NCI-H2227 (cell line): ENCODE measurements at regions not wholly inside any gene's neighbourhood (a gene's known extent, or its start where the extent isn't known, plus 50 kb on each side); places are given as distances from the start of the nearest gene placed in this dataset.
A peak's percentile ranks its signal among the peaks of the same experiment; 100 is the strongest.
"Not testable (repeated sequence)": the region's sequence is repeated elsewhere in the genome, so short reads cannot be mapped to it uniquely, and the experiment has no call there.

Experiments used
- DNase-seq: peaks from one replicate; lab custom pipeline; 2025; ENCODE audit not compliant: unreplicated experiment; lab: John Stamatoyannopoulos, UW

DNA sequence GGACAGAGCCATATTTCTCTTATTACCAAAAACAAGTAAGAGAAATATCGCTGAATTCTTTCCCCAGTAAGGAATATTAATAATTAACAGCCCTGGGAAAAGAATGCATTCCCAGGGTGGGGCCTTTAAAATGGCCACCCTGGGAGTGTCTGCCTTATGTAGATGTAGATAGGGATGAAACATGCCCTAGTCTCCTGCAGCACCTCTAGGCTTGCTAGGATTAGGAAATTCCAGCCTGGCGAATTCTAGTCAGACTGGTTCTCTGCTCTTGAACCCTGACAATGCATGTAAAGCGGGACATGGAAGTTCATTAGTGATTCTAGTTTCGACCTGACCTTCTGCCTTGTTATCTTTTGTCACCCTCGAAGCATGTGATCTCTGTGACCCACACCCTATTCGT is 405.2 kb upstream of the MAP2 start:
- DNase-seq: not testable (repeated sequence)

DNA sequence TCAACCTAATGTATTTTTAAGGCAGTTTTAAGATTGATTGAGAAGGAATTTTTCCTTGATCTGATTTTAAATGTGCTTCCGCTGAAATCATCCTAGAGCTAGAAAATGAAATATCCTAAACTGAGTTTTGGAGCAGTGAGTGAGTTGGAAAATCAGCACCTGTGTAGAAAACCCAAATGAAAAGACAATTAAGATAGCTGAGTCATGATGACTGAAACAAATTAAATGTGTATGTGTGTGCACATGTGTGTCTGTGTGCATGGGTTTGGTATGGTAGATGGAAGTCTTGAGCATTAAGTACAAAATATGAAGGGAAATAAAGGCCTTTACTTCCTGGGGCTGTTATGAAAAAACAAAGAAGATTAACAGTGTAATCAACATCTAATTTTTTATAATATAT is 394.6 kb upstream of the MAP2 start:
- no peak for DNase-seq

DNA sequence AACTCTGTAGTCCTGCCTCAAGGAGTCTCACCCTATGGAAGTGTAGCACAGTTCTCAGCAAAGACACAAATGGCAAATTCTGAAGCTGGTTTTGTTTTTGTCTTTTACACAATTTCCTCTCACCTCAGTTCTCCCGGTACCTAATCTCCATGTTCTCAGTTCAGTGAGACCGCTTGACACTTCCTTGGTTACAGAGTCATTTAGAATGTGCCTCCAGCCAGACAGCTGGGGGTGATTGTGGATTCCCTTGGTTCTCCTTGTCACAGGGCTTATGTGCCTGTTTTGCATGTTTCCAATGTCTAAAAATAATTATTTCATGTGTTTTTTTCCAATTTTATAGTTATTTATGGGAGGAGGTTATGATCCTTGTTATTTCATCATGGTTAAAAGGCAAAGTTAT is 379.5 kb upstream of the MAP2 start:
- no peak for DNase-seq

DNA sequence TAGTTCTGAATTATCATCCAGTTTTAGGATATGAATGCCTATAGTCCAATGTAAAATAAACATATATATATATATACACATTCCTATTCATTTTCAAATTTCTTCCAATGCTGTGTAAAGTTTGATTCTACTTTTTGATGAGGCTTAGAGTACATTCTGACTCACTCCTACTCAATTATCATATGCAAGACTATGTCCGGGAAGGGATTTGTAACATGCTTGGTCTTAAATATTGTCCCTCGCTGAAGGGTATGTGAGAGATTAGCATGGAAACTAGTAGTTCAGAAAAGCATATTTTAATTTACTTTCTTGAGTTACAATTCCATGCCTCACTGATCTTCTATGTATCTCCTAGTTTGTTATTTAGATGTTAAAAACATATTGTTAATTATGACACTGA is 377.7 kb upstream of the MAP2 start:
- DNase-seq: no peak

DNA sequence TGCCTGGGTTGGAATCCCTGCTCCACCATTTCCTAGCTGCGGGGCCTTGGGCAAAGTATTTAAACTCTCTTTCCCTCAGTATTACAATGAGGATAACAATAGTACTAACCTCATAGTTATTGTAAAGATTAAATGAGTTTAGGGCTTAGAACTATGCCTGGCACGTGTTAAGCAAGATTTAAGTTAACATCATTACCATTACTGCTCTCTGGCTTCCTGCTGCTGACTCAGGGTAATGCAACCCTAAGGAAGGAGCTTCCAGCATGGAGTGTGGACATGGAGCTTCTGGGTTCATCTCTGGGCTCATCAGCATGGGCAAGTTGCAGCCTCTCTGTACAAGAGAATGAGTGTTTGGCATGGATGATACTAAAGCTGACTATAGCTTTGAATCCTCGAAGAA is 374.2 kb upstream of the MAP2 start:
- DNase-seq: no peak

DNA sequence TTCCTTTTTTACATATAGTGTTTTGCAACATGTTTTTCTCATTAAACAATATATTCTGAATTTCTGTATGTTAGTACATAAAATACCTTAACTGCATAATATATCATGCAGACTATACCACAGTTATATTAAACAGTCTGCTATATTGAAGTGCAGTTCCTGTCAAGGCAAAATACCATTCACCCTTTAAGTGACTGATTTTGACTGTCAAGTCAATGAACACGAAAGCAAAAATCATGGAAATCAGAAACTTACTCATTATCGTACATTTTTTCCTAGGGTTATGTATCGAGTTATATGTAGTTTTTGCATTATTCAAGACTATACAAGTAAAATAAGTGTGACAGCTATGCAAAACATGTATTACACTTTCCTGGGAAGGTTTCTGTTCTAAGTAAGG is 361.6 kb upstream of the MAP2 start:
- DNase-seq: no peak

DNA sequence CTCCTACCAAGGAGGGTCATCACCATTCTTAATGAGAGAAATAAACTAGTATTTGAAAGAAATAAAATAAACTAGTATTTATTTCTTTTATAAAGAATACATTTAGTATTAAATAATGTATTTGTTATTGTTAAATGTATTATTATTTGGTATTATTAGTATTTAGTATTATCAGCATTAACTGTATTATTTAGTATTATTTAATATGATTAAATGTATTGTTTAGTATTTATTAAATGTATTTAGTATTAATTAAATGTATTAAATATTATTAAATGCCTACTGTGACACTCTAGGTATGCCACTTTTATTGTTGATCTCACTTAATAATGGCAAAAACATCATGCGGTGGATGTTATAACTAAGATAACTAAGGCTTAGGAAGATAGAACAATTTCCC is 353.6 kb upstream of the MAP2 start:
- no peak for DNase-seq

DNA sequence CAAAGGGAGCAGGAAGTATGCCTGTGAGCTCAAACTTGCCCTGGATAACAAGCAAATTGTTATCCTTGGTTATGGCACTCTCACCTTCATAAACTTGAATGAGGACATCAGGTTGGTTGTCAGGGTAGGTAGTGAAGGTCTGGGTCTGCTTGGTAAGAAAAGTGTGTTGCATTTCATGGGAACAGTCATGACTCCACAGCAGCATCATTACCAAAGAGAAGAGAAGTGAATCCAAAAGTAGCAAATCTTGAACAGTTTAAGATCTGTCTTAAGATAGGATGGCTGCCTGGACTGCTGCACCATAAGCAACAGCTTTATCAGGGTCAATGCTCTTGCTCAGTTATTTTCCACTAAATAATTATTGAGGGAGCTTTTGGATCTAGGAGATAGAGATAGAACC is 350.7 kb upstream of the MAP2 start:
- no peak for DNase-seq

DNA sequence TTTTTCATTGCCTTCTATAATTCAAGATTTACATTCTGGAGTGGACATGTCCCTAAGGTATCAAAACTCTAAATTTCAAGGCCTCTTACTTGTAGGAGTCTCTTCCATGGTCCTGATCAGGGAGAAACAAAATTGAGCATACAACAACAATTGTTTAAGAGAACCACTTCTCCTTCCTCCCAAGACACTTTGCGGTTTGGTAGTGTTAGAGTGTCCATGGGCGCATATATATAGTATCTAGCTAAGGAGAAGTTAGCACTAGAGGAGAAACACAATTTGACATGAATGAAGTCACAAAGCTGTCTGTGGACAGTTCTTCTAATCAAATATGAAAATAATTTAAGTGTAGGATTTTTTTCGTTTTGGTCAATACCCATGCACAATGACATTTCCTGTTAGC is 349.1 kb upstream of the MAP2 start:
- DNase-seq: no peak

DNA sequence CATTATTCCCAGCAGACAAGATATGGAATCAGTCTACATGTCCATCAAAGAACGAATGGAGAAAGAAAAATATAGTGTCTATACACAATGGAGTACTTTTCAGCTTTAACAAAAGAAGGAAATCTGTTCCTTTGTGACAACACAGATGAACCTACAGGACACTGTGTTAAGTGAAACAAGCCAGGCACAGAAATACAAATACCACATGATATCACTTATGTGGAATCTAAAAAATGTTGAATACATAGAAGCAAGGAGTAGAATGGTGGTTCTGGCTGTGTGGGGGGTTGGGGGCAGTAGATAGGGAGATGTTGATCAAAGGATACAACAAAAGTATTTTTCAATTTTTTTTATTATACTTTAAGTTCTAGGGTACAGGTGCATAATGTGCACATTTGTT is 347.7 kb upstream of the MAP2 start:
- no peak for DNase-seq

DNA sequence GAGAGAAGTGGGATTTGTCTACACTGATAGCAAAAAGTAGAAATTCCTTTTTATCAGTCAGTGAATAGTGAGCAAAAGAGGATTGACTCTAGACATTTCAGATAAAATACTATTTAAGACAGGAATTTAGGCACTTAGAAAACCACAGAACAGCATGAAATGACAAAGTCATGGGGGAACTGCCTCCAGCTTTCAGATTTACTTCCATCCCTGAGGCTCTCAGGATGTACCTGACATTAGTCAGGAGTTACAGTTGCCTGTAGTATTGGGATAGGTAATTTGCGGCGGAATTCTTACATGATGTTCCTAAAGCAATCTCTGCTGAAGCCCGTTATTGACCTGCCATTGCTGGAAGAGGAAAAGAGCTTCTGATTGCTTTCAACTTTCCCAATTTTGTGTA is 337.1 kb upstream of the MAP2 start:
- DNase-seq: no peak

DNA sequence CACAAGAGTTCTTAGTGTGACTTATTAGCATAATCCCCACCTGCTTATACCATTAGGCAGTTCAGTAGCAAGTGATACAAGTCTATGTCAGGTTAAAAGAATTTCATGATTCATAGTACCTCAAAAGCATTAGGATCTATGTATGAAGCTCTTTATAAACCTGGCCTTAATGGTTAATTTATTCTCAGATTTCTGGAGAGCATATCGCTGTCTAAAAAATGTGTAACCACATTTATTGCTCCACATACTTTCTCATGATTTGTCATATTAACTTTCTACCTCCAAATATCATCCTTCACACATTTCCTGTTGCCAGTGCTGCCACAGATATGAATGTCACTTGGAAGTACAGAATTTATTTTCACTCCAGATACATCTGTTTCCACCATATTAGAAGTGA is 332.8 kb upstream of the MAP2 start:
- no peak for DNase-seq

DNA sequence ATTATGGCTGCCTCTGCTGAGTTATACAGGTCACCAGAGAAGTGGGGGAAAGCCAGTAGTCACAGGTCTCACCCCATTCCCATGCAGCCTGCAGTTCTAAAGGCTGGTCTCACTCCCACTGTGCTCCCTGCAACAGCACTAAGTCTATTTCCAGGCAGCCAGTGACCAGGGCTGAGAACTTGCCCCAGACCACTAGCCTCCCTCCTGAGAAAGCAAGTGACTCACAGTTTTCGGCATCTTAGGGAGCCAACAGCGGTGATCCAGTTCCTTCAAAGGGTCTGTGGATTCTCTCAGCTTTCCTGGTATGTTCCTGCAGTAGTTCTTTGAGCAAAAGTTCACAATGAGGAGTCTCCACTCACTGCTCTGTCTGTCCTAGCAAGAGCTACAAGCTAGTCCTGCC is 329.6 kb upstream of the MAP2 start:
- DNase-seq: no peak

DNA sequence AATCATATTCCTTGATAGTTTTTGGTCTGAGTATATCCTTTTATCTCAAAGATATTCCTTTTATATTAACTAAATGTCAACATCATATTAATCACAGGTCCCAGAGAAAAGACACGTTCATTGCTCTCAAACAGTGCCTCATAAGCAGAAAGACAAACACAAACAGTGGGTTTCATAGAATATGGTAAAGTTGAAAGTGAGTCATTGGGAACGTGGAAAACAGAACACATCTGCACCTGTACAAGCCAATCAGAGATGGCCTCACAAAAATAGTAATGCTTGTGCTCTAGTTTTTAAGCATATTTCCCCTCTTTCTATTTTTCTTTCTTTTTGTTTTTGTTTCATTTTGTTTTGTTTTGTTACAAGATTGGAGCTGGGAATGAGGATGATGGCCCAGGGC is 328.4 kb upstream of the MAP2 start:
- DNase-seq: no peak

DNA sequence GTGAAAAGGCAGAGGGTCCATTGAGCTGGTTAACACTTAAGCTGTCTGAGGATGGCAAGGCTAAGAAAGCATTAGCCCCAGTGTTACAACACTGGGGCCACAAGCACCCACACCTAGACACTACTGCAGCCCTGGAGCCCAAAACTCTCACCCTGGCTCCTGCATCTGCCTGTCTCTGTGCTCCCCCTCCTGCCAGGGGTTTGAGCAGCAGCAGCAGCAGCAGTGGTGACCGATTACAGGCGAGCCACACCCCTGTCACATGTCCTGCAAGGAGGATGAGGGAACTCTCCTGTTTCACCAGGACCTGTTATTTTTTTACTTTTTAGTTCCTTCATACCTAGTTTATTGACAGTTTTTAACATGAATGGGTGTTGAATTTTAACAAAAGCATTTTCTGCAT is 326.7 kb upstream of the MAP2 start:
- no peak for DNase-seq

DNA sequence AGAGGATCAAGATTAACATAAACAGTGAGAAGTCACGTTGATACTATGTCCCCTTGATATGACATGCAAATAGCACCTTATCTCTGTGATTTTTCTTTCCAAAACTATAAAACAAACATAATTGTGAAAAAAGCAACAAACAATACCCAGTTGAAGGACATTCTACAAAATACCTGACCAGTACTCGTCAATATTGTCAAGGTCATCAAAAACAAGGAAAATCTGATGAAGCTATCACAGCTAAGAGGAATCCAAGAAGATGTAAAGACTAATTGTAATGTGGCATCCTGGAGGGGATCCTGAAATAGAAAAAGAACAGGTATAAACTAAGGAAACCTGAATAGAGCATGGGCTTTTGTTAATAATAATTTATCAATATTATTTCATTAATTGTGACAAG is 321.5 kb upstream of the MAP2 start:
- DNase-seq: no peak

DNA sequence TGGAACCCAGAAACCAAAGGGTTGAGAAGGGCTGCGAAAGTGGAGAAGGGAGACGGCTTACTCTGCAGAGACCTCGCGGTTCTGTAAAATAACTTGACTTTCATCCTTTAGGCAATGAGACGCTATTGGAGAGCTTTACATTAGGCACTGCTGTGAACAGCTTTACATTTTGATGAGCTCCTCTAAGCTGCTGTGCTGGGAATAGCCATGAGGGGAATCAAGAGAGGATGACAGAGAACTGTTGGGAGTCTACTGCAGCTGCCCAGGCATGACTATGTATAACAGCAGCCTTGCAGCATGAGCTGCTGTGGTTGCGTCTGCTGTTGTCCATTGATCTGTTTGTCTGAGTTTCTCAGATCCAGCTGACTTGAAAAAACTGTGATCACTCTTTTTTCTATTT is 310.8 kb upstream of the MAP2 start:
- peak; percentile 25 for DNase-seq

DNA sequence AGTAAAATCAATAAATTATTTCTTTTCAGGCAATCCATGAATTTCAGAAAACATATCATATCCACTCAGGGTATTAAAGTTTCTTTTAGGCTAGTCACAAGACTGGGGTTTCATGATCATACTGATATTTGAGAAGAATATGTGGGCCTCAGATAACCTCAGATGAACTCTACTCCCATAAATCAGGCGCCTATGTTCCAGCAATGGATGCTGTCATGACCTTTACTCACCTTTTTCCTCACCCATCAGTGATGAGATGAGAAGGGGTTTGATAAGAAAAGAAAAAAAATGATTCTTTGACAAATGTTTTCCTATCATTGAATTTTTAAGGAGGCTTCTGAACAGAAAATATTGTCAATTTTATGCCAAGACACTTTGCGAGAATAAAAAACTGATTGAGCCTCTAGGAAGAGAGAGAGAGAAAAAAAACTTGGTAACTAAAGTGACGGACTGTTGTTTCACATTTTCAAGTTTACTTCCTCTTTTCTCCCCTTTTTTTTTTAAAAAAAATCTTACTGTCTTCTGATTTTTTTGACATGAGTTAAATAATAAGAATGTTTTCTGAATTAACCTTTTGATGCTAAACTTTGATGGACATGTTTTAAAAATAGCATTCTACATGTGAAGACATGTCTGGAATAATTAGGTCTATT is 309.1 kb upstream of the MAP2 start:
- DNase-seq: no peak

DNA sequence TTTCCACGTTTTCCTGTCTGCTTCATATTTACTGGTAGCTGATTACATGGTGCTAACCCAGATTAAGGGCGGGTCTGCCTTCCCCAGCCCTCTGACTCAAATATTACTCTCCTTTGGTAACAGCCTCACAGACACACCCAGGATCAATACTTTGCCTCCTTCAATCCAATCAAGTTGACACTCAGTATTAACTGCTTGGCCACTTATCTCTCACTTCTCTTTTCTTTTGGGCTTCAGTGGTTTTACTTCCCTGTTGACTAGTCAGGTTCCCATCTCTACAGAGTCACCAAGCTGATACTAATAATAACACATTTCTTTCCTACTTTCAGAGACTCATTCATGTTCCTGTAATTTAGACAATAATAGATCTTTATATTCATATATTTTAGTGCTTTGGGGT is 302.2 kb upstream of the MAP2 start:
- no peak for DNase-seq

DNA sequence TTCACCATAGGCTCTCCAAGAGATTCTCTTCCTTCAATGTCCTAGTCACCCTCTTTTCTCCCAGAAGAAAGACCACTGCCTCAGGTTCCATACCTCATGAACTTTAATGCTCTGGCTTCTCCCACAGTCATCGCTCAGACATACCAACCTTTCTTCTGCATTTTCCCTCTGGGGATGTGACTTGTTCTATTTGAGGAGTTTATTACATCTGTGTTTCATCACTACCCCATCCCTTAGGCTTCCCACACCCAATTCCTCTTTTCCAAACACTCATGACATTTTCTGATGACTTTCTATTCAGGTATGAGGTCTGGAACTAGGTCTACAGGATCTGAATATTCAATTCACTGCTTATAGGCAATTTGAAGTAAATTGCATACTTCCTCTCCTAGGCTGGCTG is 298.6 kb upstream of the MAP2 start:
- DNase-seq: no peak

DNA sequence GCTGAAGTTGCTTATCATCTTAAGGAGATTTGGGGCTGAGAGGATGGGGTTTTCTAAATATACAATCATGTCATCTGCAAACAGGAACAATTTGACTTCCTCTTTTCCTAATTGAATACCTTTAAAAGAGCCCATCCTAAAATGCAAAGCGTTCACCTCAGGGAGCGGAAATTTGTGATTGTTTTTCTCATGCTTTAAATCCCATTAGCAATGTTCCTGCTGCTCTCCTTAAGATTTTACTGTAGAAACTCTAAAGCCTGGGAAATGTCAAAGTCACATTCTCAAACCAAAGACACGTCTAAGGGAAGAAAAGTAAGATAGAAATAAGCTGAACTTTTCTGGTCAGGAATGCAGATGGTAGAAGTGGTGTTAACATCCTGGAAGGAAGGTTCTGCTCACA is 285.8 kb upstream of the MAP2 start:
- no peak for DNase-seq

DNA sequence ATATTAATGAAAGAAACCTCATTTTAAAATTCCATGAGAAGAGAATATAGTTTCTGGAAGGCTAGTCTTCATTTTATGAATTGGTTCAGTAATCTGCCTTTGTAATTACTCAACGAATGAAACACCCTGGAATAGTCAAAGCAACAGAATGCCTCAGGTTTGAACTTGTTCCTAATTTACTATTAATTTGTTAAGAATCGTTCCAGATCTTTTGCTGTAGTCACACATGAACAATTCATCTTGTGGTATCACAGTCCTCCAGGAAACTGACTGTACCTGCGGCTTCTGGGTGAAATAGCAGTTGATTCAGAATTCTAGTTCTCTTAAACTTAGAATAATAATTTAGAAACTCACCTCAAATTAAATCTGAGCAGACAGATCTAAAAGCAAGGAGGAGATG is 282.7 kb upstream of the MAP2 start:
- DNase-seq: no peak

DNA sequence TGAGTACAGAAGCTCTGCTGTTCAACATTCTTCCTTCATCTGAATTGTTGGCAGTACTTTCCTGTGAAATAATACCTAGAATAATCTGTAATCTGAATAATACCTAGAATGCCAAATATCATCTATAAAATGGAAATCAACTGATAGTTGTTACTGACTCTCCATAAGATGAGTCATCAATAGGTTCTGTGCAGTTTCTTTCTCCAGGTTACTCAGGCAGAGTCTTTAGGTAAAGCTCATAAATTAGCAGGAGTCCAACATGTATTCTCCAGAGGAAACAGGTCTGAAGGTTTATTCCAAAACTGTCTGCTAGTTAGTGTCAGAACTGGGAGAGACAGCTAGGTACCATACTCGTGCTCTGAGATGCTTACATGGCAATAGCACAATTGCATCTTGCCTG is 282.0 kb upstream of the MAP2 start:
- no peak for DNase-seq

DNA sequence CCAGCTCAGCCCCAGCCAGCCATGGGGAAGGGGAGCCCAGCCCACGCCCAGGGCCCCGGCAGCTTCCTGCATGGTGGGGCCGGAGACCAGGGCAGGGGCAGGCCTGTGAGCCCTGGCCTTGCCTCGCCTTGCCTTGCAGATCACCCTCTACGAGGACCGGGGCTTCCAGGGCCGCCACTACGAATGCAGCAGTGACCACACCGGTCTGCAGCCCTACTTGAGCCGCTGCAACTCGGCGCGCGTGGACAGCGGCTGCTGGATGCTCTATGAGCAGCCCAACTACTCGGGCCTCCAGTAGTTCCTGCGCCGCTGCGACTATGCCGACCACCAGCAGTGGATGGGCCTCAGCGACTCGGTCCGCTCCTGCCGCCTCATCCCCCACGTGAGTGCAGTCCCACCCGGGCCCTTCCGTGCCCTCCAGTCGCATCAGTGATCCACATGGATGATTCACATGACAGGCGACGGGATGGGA is 278.6 kb upstream of the MAP2 start:
- not testable (repeated sequence) for DNase-seq
